Spleen (tissue), 11 donors: ENCODE measurements at regions not wholly inside any gene's neighbourhood (a gene's known extent, or its start where the extent isn't known, plus 50 kb on each side); places are given as distances from the start of the nearest gene placed in this dataset.

Source experiments
- DNase-seq: peaks from one replicate; pipeline ENCODE4 v3.0.0-alpha.2; 2020
- H3K27ac ChIP-seq, 8 donors: fragments of 200-600 bp; sonication (generic) in 7 of 8; 1 replicate in 4 of 8; 2 replicates in 4 of 8; pipeline versions ENCODE4 v1.5.0 to v1.8.0; 2016 to 2021; ENCODE audit warnings: inconsistent platforms in 4 of 8, mild to moderate bottlenecking in 4 of 8, moderate library complexity in 1 of 8
- H3K27me3 ChIP-seq, 7 donors: fragments of 200-600 bp; sonication (generic) in 6 of 7; replicated peaks in 1 of 7; 1 replicate in 4 of 7; 2 replicates in 3 of 7; pipeline versions ENCODE4 v1.5.0 to v1.8.0; 2016 to 2021; ENCODE audit warnings: inconsistent platforms in 3 of 7, mild to moderate bottlenecking in 1 of 7
- H3K36me3 ChIP-seq, 6 donors: fragments of 200-600 bp; sonication (generic) in 5 of 6; 1 replicate in 4 of 6; 2 replicates in 2 of 6; pipeline versions ENCODE4 v1.5.0 to v1.8.0; 2016 to 2021; ENCODE audit warnings: inconsistent platforms in 2 of 6
- H3K4me1 ChIP-seq, 6 donors: fragments of 200-600 bp; sonication (generic) in 5 of 6; 1 replicate in 3 of 6; 2 replicates in 3 of 6; pipeline versions ENCODE4 v1.5.0 to v1.8.0; 2016 to 2021; ENCODE audit warnings: inconsistent platforms in 3 of 6
- H3K4me3 ChIP-seq, 8 donors: fragments of 200-600 bp; sonication (generic) in 7 of 8; 1 replicate in 4 of 8; 2 replicates in 4 of 8; pipeline versions ENCODE4 v1.5.0 to v1.8.0; 2016 to 2021; ENCODE audit warnings: inconsistent platforms in 4 of 8, mild to moderate bottlenecking in 4 of 8, moderate library complexity in 2 of 8
- H3K9me3 ChIP-seq, 8 donors: fragments of 200-600 bp; sonication (generic) in 7 of 8; 1 replicate in 4 of 8; 2 replicates in 4 of 8; pipeline versions ENCODE4 v1.5.0 to v1.8.0; 2016 to 2021; ENCODE audit warnings: inconsistent platforms in 4 of 8
- POLR2A ChIP-seq, 3 donors: fragments of 450-650 bp; IDR thresholded peaks; one replicate each; pipeline ENCODE4 v1.5.1; 2017; ENCODE audit warnings: antibody characterized with exemption in 3 of 3, mild to moderate bottlenecking in 1 of 3
- POLR2AphosphoS5 ChIP-seq, 3 donors: sonication (generic); formaldehyde crosslinking; IDR thresholded peaks; one replicate each; pipeline ENCODE4 v1.5.1; 2017; ENCODE audit warnings: antibody characterized with exemption in 3 of 3
- WGBS, 5 donors: extraction: QIAGEN DNeasy Blood & Tissue Kit in 3 of 5; methylation state at CpG; one replicate each; pipeline versions ENCODE4 v1.1.5 to v1.1.7; 2013 to 2018; 5-methylcytosine and 5-hydroxymethylcytosine counted together
- intact Hi-C: fragments of 100-400 bp; cut with DNase I; formaldehyde crosslinking; loops from one replicate; pipeline ENCODE4 v1.15.0; 2023; ENCODE audit warnings: low total_unique reads
- TF ChIP-seq, protein P1 (sequence below), 11 experiments: fragments of 200-600 bp in 7 of 11; fragments of 450-650 bp in 4 of 11; sonication (generic) in 4 of 11; IDR thresholded peaks in 8 of 11; conservative IDR thresholded peaks in 3 of 11; 1 replicate in 7 of 11; 2 replicates in 4 of 11; pipeline versions ENCODE4 v1.4.0 to v1.8.0; 2016 to 2021; ENCODE audit warnings: antibody characterized with exemption in 11 of 11, inconsistent platforms in 4 of 11, mild to moderate bottlenecking in 1 of 11
- donor health status: healthy with polysubstance abuse.
- donor health status: DM: no; HTN: no; CAD: no; lungs with moderate emphysema.
- donor health status: DM: no; HTN: no; CAD: no.
- donor health status: Bipolar disorder and iron deficiency.
- donor health status: healthy.
- donor health status: DM: no; HTN: no; CAD: no.
- donor health status: DM: yes; HTN: yes; CAD: no.

DNA sequence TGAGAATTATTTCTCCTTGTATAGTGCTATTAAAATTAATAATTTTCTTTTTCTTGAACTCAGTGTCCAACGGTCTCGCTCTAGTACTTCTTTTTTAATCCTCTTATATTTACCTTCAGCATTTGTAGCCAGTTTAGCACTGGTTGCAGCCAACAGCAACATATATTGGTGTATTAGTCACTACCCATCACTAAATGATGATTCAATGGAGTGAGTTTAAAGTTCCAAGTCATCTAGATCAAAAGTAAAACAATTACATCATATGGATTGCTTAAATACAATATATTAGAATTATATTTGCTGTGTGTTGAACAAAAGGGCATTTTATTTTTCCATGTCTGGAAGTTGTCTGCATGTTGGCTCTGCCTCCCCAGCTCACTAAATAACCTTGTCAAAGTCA is 591.8 kb downstream of the ADGRL2 start:
- Histone ChIP-seq H3K4me3 (no peak overlapping the region), H3K4me1 (peaks cover 0 to 7% (median 0%) of the 10 kb centered on the region in 6 donors), H3K9me3 (peaks cover 0 to 8% (median 0%) of the 10 kb centered on the region in 8 donors), H3K27ac (no peak overlapping the region), H3K27me3 (no peaks in the 10 kb centered on the region), H3K36me3 (no peaks in the 10 kb centered on the region)
- no peak for DNase-seq
- TF ChIP-seq POLR2AphosphoS5 (IDR thresholded peaks at IDR 0.05): no peak
- TF ChIP-seq, protein P1, sequence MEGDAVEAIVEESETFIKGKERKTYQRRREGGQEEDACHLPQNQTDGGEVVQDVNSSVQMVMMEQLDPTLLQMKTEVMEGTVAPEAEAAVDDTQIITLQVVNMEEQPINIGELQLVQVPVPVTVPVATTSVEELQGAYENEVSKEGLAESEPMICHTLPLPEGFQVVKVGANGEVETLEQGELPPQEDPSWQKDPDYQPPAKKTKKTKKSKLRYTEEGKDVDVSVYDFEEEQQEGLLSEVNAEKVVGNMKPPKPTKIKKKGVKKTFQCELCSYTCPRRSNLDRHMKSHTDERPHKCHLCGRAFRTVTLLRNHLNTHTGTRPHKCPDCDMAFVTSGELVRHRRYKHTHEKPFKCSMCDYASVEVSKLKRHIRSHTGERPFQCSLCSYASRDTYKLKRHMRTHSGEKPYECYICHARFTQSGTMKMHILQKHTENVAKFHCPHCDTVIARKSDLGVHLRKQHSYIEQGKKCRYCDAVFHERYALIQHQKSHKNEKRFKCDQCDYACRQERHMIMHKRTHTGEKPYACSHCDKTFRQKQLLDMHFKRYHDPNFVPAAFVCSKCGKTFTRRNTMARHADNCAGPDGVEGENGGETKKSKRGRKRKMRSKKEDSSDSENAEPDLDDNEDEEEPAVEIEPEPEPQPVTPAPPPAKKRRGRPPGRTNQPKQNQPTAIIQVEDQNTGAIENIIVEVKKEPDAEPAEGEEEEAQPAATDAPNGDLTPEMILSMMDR (IDR thresholded peaks at IDR 0.05 in 8 of 11, conservative IDR thresholded peaks at IDR 0.05 in 3 of 11): no peak
- no peak for TF ChIP-seq POLR2A (IDR thresholded peaks at IDR 0.05)
- intact Hi-C loops: no loop called here
- 86 to 98% (median 91%) methylated on average over 2 of the region's 2 CpGs for WGBS, 5 donors

DNA sequence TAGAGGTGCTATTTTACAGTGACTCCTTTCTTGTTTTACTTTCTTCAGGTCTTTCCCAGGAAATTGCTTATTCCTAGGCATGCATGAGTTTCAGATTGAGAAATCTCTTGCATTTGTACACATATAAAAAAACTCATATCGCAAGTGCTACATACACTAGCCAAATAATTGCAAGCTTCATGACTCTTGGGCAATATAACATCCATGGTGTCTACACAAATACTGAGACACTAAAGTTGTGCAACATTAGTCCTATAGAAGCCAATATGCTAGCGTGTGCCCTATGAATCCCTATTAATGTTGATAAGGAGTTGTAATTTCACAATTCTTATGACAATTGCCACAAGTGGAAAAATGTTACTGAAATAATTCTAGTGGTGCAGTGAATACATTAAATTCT is 591.0 kb downstream of the ADGRL2 start:
- intact Hi-C loops: no loop called here
- Histone ChIP-seq H3K4me3 (no peak overlapping the region), H3K36me3 (no peaks in the 10 kb centered on the region), H3K27ac (no peak overlapping the region), H3K4me1 (peaks cover 0 to 7% (median 0%) of the 10 kb centered on the region in 6 donors), H3K27me3 (no peaks in the 10 kb centered on the region), H3K9me3 (peaks cover 0 to 8% (median 0%) of the 10 kb centered on the region in 8 donors)
- 82 to 98% (median 92%) methylated on average over 2 of the region's 2 CpGs for WGBS, 5 donors
- DNase-seq: no peak
- TF ChIP-seq POLR2AphosphoS5 (IDR thresholded peaks at IDR 0.05): no peak
- TF ChIP-seq, protein P1 (IDR thresholded peaks at IDR 0.05 in 8 of 11, conservative IDR thresholded peaks at IDR 0.05 in 3 of 11): no peak
- TF ChIP-seq POLR2A (IDR thresholded peaks at IDR 0.05): no peak

DNA sequence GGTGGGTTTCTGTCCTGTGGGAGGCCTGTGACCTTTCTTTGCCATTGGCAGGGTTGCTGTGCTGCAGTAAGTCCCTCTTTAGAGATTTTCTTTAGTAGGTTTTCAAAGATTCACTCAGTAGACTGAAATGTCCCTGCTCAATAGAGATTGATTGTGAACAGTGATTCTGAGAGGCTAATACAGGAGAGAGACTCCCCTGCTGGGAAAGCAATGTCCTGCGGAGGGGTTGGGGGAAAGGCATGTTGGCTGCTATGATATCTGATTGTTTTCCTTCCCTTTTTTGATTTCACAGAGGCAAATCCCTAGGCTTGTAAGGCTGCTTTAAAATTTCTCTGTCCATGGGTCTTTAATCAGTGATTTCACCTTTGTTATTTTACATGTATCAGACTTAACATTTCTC is 589.9 kb downstream of the ADGRL2 start:
- H3K4me1 ChIP-seq: peaks cover 0 to 7% (median 0%) of the 10 kb centered on the region in 6 donors
- intact Hi-C loops: no loop called here
- H3K4me3 ChIP-seq: no peak overlapping the region
- peaks cover 0 to 8% (median 0%) of the 10 kb centered on the region in 8 donors for H3K9me3 ChIP-seq
- H3K27me3 ChIP-seq: no peaks in the 10 kb centered on the region
- DNase-seq: no peak
- H3K36me3 ChIP-seq: no peaks in the 10 kb centered on the region
- 52 to 73% (median 55%) methylated on average over 1 of the region's 1 CpG for WGBS, 5 donors
- no peak overlapping the region for H3K27ac ChIP-seq
- TF ChIP-seq, protein P1 (IDR thresholded peaks at IDR 0.05 in 8 of 11, conservative IDR thresholded peaks at IDR 0.05 in 3 of 11): no peak
- TF ChIP-seq POLR2A (IDR thresholded peaks at IDR 0.05) (no peak), POLR2AphosphoS5 (IDR thresholded peaks at IDR 0.05) (no peak)

DNA sequence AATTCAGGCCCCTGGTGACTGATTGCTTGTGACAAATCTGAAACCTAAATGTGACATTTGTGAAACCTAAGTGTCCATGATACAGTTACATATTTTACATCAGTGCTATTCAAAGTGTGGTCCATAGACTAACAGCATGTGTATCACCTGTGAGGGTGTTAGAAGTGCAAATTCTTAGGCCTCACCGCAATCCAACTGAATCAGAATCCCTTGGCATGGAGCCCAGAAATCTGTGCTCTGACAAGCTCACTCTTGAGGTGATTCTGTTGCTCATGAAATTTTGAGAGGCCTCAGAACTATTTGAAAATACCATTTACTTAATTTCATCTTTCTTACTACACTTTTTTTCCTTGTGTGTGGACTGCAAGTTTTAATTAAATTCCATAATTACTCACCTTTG is 587.9 kb downstream of the ADGRL2 start:
- intact Hi-C loops: no loop called here
- peaks cover 0 to 4% (median 0%) of the 10 kb centered on the region in 6 donors for H3K4me1 ChIP-seq
- no peak overlapping the region for H3K27ac ChIP-seq
- peaks cover 0 to 8% (median 0%) of the 10 kb centered on the region in 8 donors for H3K9me3 ChIP-seq
- H3K36me3 ChIP-seq: no peaks in the 10 kb centered on the region
- DNase-seq: no peak
- WGBS, 5 donors: 65 to 100% (median 93%) methylated on average over 1 of the region's 1 CpG
- no peak overlapping the region for H3K4me3 ChIP-seq
- TF ChIP-seq POLR2A (IDR thresholded peaks at IDR 0.05): no peak
- TF ChIP-seq, protein P1 (IDR thresholded peaks at IDR 0.05 in 8 of 11, conservative IDR thresholded peaks at IDR 0.05 in 3 of 11): no peak
- TF ChIP-seq POLR2AphosphoS5 (IDR thresholded peaks at IDR 0.05): no peak
- no peaks in the 10 kb centered on the region for H3K27me3 ChIP-seq
